Ammon's horn (tissue), 1 donor: ENCODE measurements at regions not wholly inside any gene's neighbourhood (a gene's known extent, or its start where the extent isn't known, plus 50 kb on each side); places are given as distances from the start of the nearest gene placed in this dataset.
"Not testable (repeated sequence)": the region's sequence is repeated elsewhere in the genome, so short reads cannot be mapped to it uniquely, and the experiment has no call there.

ENCODE experiments used
- DNase-seq: peaks from one replicate; pipeline ENCODE4 v3.0.0-alpha.2; 2016; ENCODE audit warnings: low spot score

GRCh38 chr7:145104400-145104799 is 268.5 kb upstream of the TPK1 start:
- DNase-seq, result no peak

- not testable (repeated sequence) for DNase-seq
Measured at GRCh38 chr7:145102199-145102598, 266.3 kb upstream of the TPK1 start.

GRCh38 chr7:145092766-145093165 is 256.9 kb upstream of the TPK1 start:
- no peak for DNase-seq

GRCh38 chr7:145088111-145088745 is 252.4 kb upstream of the TPK1 start:
- no peak for DNase-seq

GRCh38 chr7:145082366-145083161 is 246.7 kb upstream of the TPK1 start:
- no peak for DNase-seq

GRCh38 chr7:145065473-145065872 is 229.6 kb upstream of the TPK1 start:
- no peak for DNase-seq

- no peak for DNase-seq
Measured at GRCh38 chr7:145064114-145064513, 228.3 kb upstream of the TPK1 start.

GRCh38 chr7:145053781-145054180 is 217.9 kb upstream of the TPK1 start:
- no peak for DNase-seq

GRCh38 chr7:145050415-145050814 is 214.6 kb upstream of the TPK1 start:
- no peak for DNase-seq

GRCh38 chr7:145036604-145037405 is 201.0 kb upstream of the TPK1 start:
- DNase-seq, result peak; percentile 58

GRCh38 chr7:145031162-145031561 is 195.3 kb upstream of the TPK1 start:
- no peak for DNase-seq

- no peak for DNase-seq
Measured at GRCh38 chr7:145030754-145031153, 194.9 kb upstream of the TPK1 start.

- no peak for DNase-seq
Measured at GRCh38 chr7:145020454-145020853, 184.6 kb upstream of the TPK1 start.

GRCh38 chr7:145016068-145016467 is 180.2 kb upstream of the TPK1 start:
- no peak for DNase-seq

GRCh38 chr7:145009876-145010275 is 174.0 kb upstream of the TPK1 start:
- no peak for DNase-seq

GRCh38 chr7:145005601-145006000 is 169.7 kb upstream of the TPK1 start:
- no peak for DNase-seq

- no peak for DNase-seq
Measured at GRCh38 chr7:144997512-144997911, 161.7 kb upstream of the TPK1 start.

- DNase-seq, result no peak
Measured at GRCh38 chr7:144995495-144995894, 159.6 kb upstream of the TPK1 start.

GRCh38 chr7:144991041-144991440 is 155.2 kb upstream of the TPK1 start:
- no peak for DNase-seq

GRCh38 chr7:144987686-144988085 is 151.8 kb upstream of the TPK1 start:
- no peak for DNase-seq

- no peak for DNase-seq
Measured at GRCh38 chr7:144982133-144982532, 146.3 kb upstream of the TPK1 start.

GRCh38 chr7:144975882-144976281 is 140.0 kb upstream of the TPK1 start:
- no peak for DNase-seq

GRCh38 chr7:144969787-144970186 is 133.9 kb upstream of the TPK1 start:
- no peak for DNase-seq
